WTC11 (cell line): ENCODE measurements at regions not wholly inside any gene's neighbourhood (a gene's known extent, or its start where the extent isn't known, plus 50 kb on each side); places are given as distances from the start of the nearest gene placed in this dataset.

Source experiments
- ATAC-seq: fragments of 200-7000 bp; cut with Tn5 transposase; 2 replicates; pipeline ENCODE4 v1.10.0; 2021; ENCODE audit warnings: mild to moderate bottlenecking, moderate library complexity
- CTCF ChIA-PET: fragments of 300-600 bp; sonication (Branson Sonifier 250); formaldehyde crosslinking; loops from one replicate; lab custom pipeline; 2021; ENCODE audit warnings: antibody characterized with exemption; lab: Charles Lee
- POLR2A ChIA-PET: fragments of 350-600 bp; sonication (Branson Sonifier 250); formaldehyde crosslinking; loops from one replicate; lab custom pipeline; 2021; ENCODE audit warnings: antibody characterized with exemption; lab: Charles Lee
- DNase-seq: peaks from one replicate; pipeline ENCODE4 v3.0.0; 2021; ENCODE audit warnings: low spot score
- H3K27ac Mint-ChIP-seq: 2 replicates; pipeline ENCODE4 v1.8.0; 2021; ENCODE audit warnings: mixed read lengths
- H3K27me3 Mint-ChIP-seq: 2 replicates; pipeline ENCODE4 v1.8.0; 2021; ENCODE audit warnings: low read depth, mild to moderate bottlenecking, moderate library complexity, mixed read lengths
- H3K36me3 Mint-ChIP-seq: 2 replicates; pipeline ENCODE4 v1.8.0; 2021; ENCODE audit warnings: mixed read lengths
- H3K4me1 Mint-ChIP-seq: 2 replicates; pipeline ENCODE4 v1.8.0; 2022; ENCODE audit warnings: mixed read lengths
- H3K4me3 Mint-ChIP-seq: 2 replicates; pipeline ENCODE4 v1.8.0; 2021; ENCODE audit warnings: mild to moderate bottlenecking, moderate library complexity, mixed read lengths
- H3K9me3 Mint-ChIP-seq: 2 replicates; pipeline ENCODE4 v1.8.0; 2021; ENCODE audit warnings: mixed read lengths
- CBFB ChIP-seq: sonication (generic); formaldehyde crosslinking; IDR thresholded peaks from 2 replicates; pipeline ENCODE4 v1.8.1; 2022; ENCODE audit warnings: mild to moderate bottlenecking, low read depth, missing genetic modification reagents
- ELF4 ChIP-seq: sonication (generic); formaldehyde crosslinking; IDR thresholded peaks from 2 replicates; pipeline ENCODE4 v1.8.1; 2022; ENCODE audit warnings: low read depth, mild to moderate bottlenecking, moderate library complexity, missing genetic modification reagents
- GTF2I ChIP-seq: fragments of 250-450 bp; sonication (Bioruptor Pico); conservative IDR thresholded peaks from 2 replicates; pipeline ENCODE4 v1.4.0; 2021; ENCODE audit warnings: mild to moderate bottlenecking
- IRF2 ChIP-seq: sonication (generic); formaldehyde crosslinking; IDR thresholded peaks from 2 replicates; pipeline ENCODE4 v1.8.0; 2022; ENCODE audit warnings: low read depth, missing genetic modification reagents, borderline replicate concordance
- MXD4 ChIP-seq: fragments of 250-450 bp; sonication (Bioruptor Pico); IDR thresholded peaks from 2 replicates; pipeline ENCODE4 v1.8.0; 2021; ENCODE audit warnings: mild to moderate bottlenecking, moderate library complexity, borderline replicate concordance
- NFYB ChIP-seq: sonication (generic); formaldehyde crosslinking; conservative IDR thresholded peaks from 2 replicates; pipeline ENCODE4 v1.8.0; 2022; ENCODE audit warnings: low read depth, missing genetic modification reagents
- NR2C2 ChIP-seq: sonication (generic); formaldehyde crosslinking; IDR thresholded peaks from 2 replicates; pipeline ENCODE4 v1.8.0; 2022; ENCODE audit warnings: mild to moderate bottlenecking, missing genetic modification reagents
- OVOL2 ChIP-seq: fragments of 250-450 bp; sonication (Bioruptor Pico); IDR thresholded peaks from 2 replicates; pipeline ENCODE4 v1.9.0; 2021; ENCODE audit warnings: mild to moderate bottlenecking, borderline replicate concordance
- SMAD3 ChIP-seq: sonication (generic); formaldehyde crosslinking; IDR thresholded peaks from 2 replicates; pipeline ENCODE4 v1.8.0; 2022; ENCODE audit warnings: missing genetic modification reagents, mild to moderate bottlenecking, borderline replicate concordance
- TP53 ChIP-seq: sonication (generic); formaldehyde crosslinking; IDR thresholded peaks from 2 replicates; pipeline ENCODE4 v1.8.1; 2023; ENCODE audit warnings: mild to moderate bottlenecking, missing genetic modification reagents
- ZBTB21 ChIP-seq: sonication (generic); formaldehyde crosslinking; IDR thresholded peaks from 2 replicates; pipeline ENCODE4 v1.8.1; 2023; ENCODE audit warnings: mild to moderate bottlenecking, missing genetic modification reagents, borderline replicate concordance
- ZNF263 ChIP-seq: sonication (generic); formaldehyde crosslinking; IDR thresholded peaks from 2 replicates; pipeline ENCODE4 v1.8.1; 2022; ENCODE audit warnings: low read depth, mild to moderate bottlenecking, moderate library complexity, missing genetic modification reagents
- ZNF317 ChIP-seq: sonication (generic); formaldehyde crosslinking; IDR thresholded peaks from 2 replicates; pipeline ENCODE4 v1.8.1; 2023; ENCODE audit warnings: low read depth, mild to moderate bottlenecking, moderate library complexity, missing genetic modification reagents, borderline replicate concordance
- ZNF416 ChIP-seq: fragments of 250-450 bp; sonication (Bioruptor Pico); IDR thresholded peaks from 2 replicates; pipeline ENCODE4 v1.9.0; 2021; ENCODE audit warnings: mild to moderate bottlenecking, inconsistent platforms
- ZNF423 ChIP-seq: fragments of 250-450 bp; sonication (Bioruptor Pico); IDR thresholded peaks from 2 replicates; pipeline ENCODE4 v2.1.2; 2022; ENCODE audit warnings: mild to moderate bottlenecking, moderate library complexity
- TF ChIP-seq, protein P1 (sequence below): sonication (generic); formaldehyde crosslinking; IDR thresholded peaks from 2 replicates; pipeline ENCODE4 v1.8.0; 2022; ENCODE audit warnings: mild to moderate bottlenecking, missing genetic modification reagents
- TF ChIP-seq, protein P2 (sequence below): fragments of 250-450 bp; sonication (Bioruptor Pico); IDR thresholded peaks from 2 replicates; pipeline ENCODE4 v1.9.0; 2021; ENCODE audit warnings: moderate library complexity, mild to moderate bottlenecking, inconsistent platforms, borderline replicate concordance
- TF ChIP-seq, protein P3 (sequence below): sonication (generic); formaldehyde crosslinking; IDR thresholded peaks from 2 replicates; pipeline ENCODE4 v1.8.1; 2022; ENCODE audit warnings: low read depth, missing genetic modification reagents, borderline replicate concordance
- TF ChIP-seq, protein P4 (sequence below): fragments of 200-600 bp; IDR thresholded peaks from 2 replicates; pipeline ENCODE4 v1.8.0; 2022; ENCODE audit warnings: antibody characterized with exemption
- TF ChIP-seq, protein P5 (sequence below): sonication (generic); formaldehyde crosslinking; IDR thresholded peaks from 2 replicates; pipeline ENCODE4 v1.8.1; 2023; ENCODE audit warnings: mild to moderate bottlenecking, missing genetic modification reagents, moderate library complexity
- TF ChIP-seq, protein P6 (sequence below): fragments of 250-450 bp; sonication (Bioruptor Pico); conservative IDR thresholded peaks from 2 replicates; pipeline ENCODE4 v1.9.0; 2021; ENCODE audit warnings: mild to moderate bottlenecking
- TF ChIP-seq, protein P7 (sequence below): sonication (generic); formaldehyde crosslinking; IDR thresholded peaks from 2 replicates; pipeline ENCODE4 v1.8.1; 2022; ENCODE audit warnings: low read depth, mild to moderate bottlenecking, moderate library complexity, missing genetic modification reagents, borderline replicate concordance
- TF ChIP-seq, protein P8 (sequence below): sonication (generic); formaldehyde crosslinking; IDR thresholded peaks from 2 replicates; pipeline ENCODE4 v1.8.0; 2022; ENCODE audit warnings: mild to moderate bottlenecking, missing genetic modification reagents

DNA sequence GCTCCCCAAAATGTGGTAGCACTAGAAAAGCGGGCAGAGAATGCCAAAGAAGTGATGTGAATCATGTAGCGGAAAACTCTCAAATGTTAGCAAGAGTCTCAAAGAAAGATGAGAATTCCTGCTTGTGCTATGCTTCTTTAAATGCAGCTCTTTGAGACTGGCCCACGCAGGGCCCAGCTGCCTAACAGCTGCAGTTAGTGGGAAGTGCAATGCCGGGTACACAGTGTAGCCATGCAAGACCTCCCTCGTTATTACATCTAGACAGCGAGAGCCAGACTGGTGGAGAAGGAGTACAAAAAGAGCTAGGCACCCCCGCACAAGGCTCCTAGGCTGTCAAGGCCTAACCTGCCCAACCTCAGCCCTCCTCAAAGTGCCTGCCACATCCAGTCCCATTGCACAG lies 201.7 kb upstream of the PRDM1 start:
- ChIA-PET CTCF (no interaction called here), POLR2A (no interaction called here)
- ATAC-seq: no peak
- no peak for TF ChIP-seq GTF2I (CRISPR knock-in tag)
- TF ChIP-seq CBFB (CRISPR knock-in tag): no peak
- TF ChIP-seq NFYB (CRISPR knock-in tag): no peak
- TF ChIP-seq, protein P1, sequence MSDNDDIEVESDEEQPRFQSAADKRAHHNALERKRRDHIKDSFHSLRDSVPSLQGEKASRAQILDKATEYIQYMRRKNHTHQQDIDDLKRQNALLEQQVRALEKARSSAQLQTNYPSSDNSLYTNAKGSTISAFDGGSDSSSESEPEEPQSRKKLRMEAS (CRISPR knock-in tag): no peak
- TF ChIP-seq, protein P2, sequence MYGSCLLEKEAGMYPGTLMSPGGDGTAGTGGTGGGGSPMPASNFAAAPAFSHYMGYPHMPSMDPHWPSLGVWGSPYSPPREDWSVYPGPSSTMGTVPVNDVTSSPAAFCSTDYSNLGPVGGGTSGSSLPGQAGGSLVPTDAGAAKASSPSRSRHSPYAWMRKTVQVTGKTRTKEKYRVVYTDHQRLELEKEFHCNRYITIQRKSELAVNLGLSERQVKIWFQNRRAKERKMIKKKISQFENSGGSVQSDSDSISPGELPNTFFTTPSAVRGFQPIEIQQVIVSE (CRISPR knock-in tag): no peak
- TF ChIP-seq ZNF263 (CRISPR knock-in tag): no peak
- TF ChIP-seq, protein P3, sequence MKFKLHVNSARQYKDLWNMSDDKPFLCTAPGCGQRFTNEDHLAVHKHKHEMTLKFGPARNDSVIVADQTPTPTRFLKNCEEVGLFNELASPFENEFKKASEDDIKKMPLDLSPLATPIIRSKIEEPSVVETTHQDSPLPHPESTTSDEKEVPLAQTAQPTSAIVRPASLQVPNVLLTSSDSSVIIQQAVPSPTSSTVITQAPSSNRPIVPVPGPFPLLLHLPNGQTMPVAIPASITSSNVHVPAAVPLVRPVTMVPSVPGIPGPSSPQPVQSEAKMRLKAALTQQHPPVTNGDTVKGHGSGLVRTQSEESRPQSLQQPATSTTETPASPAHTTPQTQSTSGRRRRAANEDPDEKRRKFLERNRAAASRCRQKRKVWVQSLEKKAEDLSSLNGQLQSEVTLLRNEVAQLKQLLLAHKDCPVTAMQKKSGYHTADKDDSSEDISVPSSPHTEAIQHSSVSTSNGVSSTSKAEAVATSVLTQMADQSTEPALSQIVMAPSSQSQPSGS (CRISPR knock-in tag): no peak
- no peak for TF ChIP-seq ZNF423 (CRISPR knock-in tag)
- TF ChIP-seq MXD4 (CRISPR knock-in tag): no peak
- TF ChIP-seq SMAD3: no peak
- TF ChIP-seq, protein P4, sequence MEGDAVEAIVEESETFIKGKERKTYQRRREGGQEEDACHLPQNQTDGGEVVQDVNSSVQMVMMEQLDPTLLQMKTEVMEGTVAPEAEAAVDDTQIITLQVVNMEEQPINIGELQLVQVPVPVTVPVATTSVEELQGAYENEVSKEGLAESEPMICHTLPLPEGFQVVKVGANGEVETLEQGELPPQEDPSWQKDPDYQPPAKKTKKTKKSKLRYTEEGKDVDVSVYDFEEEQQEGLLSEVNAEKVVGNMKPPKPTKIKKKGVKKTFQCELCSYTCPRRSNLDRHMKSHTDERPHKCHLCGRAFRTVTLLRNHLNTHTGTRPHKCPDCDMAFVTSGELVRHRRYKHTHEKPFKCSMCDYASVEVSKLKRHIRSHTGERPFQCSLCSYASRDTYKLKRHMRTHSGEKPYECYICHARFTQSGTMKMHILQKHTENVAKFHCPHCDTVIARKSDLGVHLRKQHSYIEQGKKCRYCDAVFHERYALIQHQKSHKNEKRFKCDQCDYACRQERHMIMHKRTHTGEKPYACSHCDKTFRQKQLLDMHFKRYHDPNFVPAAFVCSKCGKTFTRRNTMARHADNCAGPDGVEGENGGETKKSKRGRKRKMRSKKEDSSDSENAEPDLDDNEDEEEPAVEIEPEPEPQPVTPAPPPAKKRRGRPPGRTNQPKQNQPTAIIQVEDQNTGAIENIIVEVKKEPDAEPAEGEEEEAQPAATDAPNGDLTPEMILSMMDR: no peak
- no peak for TF ChIP-seq NR2C2 (CRISPR knock-in tag)
- no peak for TF ChIP-seq OVOL2 (CRISPR knock-in tag)
- no peak for TF ChIP-seq ELF4 (CRISPR knock-in tag)
- TF ChIP-seq, protein P5, sequence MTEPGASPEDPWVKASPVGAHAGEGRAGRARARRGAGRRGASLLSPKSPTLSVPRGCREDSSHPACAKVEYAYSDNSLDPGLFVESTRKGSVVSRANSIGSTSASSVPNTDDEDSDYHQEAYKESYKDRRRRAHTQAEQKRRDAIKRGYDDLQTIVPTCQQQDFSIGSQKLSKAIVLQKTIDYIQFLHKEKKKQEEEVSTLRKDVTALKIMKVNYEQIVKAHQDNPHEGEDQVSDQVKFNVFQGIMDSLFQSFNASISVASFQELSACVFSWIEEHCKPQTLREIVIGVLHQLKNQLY (CRISPR knock-in tag): no peak
- no peak for TF ChIP-seq TP53 (CRISPR knock-in tag)
- no peak for TF ChIP-seq ZBTB21 (CRISPR knock-in tag)
- TF ChIP-seq, protein P6, sequence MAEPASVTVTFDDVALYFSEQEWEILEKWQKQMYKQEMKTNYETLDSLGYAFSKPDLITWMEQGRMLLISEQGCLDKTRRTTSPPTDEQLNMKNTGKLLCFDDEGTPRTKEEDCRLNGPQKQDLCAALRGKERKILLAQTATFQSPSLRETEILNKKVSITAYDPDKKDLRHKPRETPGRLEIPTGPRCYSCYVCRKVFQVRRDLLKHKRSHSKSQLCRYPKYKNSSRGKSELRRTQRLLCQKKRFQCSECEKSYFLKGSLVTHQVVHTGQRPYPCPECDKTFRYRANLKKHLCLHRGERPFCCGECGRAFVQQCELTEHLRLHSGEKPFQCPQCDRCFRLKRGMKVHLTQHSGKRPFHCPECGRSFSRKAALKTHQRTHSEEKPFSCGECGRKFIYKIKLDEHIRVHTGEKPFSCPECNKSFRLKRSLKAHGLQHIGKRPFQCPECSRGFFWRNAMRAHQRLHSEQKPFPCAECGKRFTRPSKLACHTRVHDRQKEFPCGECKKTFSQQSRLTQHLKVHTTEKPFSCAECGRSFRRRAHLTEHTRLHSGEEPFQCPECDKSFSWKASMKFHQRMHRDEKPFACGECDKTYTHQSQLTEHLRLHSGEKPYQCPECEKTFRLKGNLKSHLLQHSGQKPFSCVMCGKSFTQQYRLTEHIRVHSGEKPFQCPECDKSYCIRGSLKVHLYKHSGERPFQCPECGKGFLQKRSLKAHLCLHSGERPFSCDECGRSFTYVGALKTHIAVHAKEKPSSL (CRISPR knock-in tag): no peak
- TF ChIP-seq, all 79 proteins: peak for 0
- Mint-ChIP-seq H3K9me3 (peaks cover 6% of the 10 kb centered on the region), H3K4me3 (no peak overlapping the region), H3K36me3 (peaks cover 5% of the 10 kb centered on the region; the same call in 1 of the 2 replicates), H3K27me3 (no peaks in the 10 kb centered on the region), H3K27ac (no peak overlapping the region), H3K4me1 (peaks cover 18% of the 10 kb centered on the region)
- DNase-seq: no peak

DNA sequence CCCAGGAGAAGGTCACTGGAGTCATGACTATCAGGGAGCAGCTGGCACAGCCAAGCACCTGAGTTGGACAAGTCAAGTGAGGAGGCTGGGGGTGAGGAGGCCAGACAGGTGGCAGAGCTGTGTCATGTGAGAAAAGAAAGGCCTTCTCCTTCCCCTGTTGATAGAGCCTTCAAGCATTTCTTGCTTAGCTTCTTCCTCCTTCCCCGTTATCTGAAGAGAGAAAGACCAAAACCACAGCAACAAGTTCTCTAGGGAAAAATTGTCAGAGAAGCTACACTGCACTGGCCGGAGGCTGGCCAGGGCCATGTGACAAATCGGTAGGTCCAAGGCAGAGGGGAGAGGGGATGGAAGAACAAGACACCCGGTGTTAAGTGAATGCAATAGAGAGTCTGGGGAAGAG lies 202.1 kb upstream of the PRDM1 start:
- no peak for ATAC-seq
- H3K27ac Mint-ChIP-seq: no peak overlapping the region
- CTCF ChIA-PET: no interaction called here
- TF ChIP-seq, protein P7, sequence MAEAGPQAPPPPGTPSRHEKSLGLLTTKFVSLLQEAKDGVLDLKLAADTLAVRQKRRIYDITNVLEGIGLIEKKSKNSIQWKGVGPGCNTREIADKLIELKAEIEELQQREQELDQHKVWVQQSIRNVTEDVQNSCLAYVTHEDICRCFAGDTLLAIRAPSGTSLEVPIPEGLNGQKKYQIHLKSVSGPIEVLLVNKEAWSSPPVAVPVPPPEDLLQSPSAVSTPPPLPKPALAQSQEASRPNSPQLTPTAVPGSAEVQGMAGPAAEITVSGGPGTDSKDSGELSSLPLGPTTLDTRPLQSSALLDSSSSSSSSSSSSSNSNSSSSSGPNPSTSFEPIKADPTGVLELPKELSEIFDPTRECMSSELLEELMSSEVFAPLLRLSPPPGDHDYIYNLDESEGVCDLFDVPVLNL: no peak
- TF ChIP-seq, protein P8, sequence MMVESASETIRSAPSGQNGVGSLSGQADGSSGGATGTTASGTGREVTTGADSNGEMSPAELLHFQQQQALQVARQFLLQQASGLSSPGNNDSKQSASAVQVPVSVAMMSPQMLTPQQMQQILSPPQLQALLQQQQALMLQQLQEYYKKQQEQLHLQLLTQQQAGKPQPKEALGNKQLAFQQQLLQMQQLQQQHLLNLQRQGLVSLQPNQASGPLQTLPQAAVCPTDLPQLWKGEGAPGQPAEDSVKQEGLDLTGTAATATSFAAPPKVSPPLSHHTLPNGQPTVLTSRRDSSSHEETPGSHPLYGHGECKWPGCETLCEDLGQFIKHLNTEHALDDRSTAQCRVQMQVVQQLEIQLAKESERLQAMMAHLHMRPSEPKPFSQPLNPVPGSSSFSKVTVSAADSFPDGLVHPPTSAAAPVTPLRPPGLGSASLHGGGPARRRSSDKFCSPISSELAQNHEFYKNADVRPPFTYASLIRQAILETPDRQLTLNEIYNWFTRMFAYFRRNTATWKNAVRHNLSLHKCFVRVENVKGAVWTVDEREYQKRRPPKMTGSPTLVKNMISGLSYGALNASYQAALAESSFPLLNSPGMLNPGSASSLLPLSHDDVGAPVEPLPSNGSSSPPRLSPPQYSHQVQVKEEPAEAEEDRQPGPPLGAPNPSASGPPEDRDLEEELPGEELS (CRISPR knock-in tag): no peak
- no peak for TF ChIP-seq IRF2 (CRISPR knock-in tag)
- no peak for TF ChIP-seq ZNF416 (CRISPR knock-in tag)
- TF ChIP-seq ZNF317 (CRISPR knock-in tag): no peak
- TF ChIP-seq, all 79 proteins: peak for 0
- Mint-ChIP-seq H3K36me3 (peaks cover 1% of the 10 kb centered on the region; the same call in 1 of the 2 replicates), H3K4me3 (no peak overlapping the region), H3K9me3 (peaks cover 2% of the 10 kb centered on the region), H3K4me1 (peaks cover 18% of the 10 kb centered on the region), H3K27me3 (no peaks in the 10 kb centered on the region)
- DNase-seq: no peak
- POLR2A ChIA-PET: no interaction called here
